ENCODE measurements at regions not wholly inside any gene's neighbourhood (a gene's known extent, or its start where the extent isn't known, plus 50 kb on each side); places are given as distances from the start of the nearest gene placed in this dataset.
"Not testable (repeated sequence)": the region's sequence is repeated elsewhere in the genome, so short reads cannot be mapped to it uniquely, and the experiment has no call there.

- peaks cover 17% of the 10 kb centered on the region for H3K9me3 Mint-ChIP-seq
- DNase-seq, result no peak
- no peak overlapping the region for H3K4me3 Mint-ChIP-seq
- H3K36me3 Mint-ChIP-seq (ENCODE audit: insufficient read depth), result no peaks in the 10 kb centered on the region
- no peaks in the 10 kb centered on the region for H3K27me3 Mint-ChIP-seq (ENCODE audit: low read depth)
- H3K4me1 Mint-ChIP-seq (ENCODE audit: low read depth), result no peaks in the 10 kb centered on the region
- ATAC-seq, result no peak
These were observed 866.3 kb upstream of the GBE1 start for GRCh38 chr3:82627733-82628132.

GRCh38 chr3:82620744-82621143 lies 859.3 kb upstream of the GBE1 start:
- not testable (repeated sequence) for ATAC-seq; H3K27me3 Mint-ChIP-seq (ENCODE audit: low read depth); H3K36me3 Mint-ChIP-seq (ENCODE audit: insufficient read depth); H3K4me1 Mint-ChIP-seq (ENCODE audit: low read depth); H3K4me3 Mint-ChIP-seq; DNase-seq
- H3K9me3 Mint-ChIP-seq, result peaks cover 27% of the 10 kb centered on the region

GRCh38 chr3:82618594-82618993 lies 857.1 kb upstream of the GBE1 start:
- ATAC-seq (no peak), DNase-seq (no peak)
- Mint-ChIP-seq H3K36me3 (ENCODE audit: insufficient read depth) (peaks cover 2% of the 10 kb centered on the region), H3K4me3 (no peak overlapping the region), H3K9me3 (peaks cover 28% of the 10 kb centered on the region), H3K4me1 (ENCODE audit: low read depth) (no peaks in the 10 kb centered on the region), H3K27me3 (ENCODE audit: low read depth) (no peaks in the 10 kb centered on the region)

GRCh38 chr3:82610236-82610635 lies 848.8 kb upstream of the GBE1 start:
- no peaks in the 10 kb centered on the region for H3K4me1 Mint-ChIP-seq (ENCODE audit: low read depth)
- H3K36me3 Mint-ChIP-seq (ENCODE audit: insufficient read depth), result no peaks in the 10 kb centered on the region

GRCh38 chr3:82607391-82607790 lies 845.9 kb upstream of the GBE1 start:
- ATAC-seq (no peak), DNase-seq (no peak)

More at GRCh38 chr3:82610236-82610635, 848.8 kb upstream of the GBE1 start:
- DNase-seq (no peak), ATAC-seq (no peak)
- H3K4me3 Mint-ChIP-seq, result no peak overlapping the region
- peaks cover 26% of the 10 kb centered on the region for H3K9me3 Mint-ChIP-seq
- H3K27me3 Mint-ChIP-seq (ENCODE audit: low read depth), result no peaks in the 10 kb centered on the region

GRCh38 chr3:82596805-82597204 lies 835.4 kb upstream of the GBE1 start:
- no peak overlapping the region for H3K4me3 Mint-ChIP-seq
- DNase-seq (no peak), ATAC-seq (no peak)
- H3K9me3 Mint-ChIP-seq, result peaks cover 35% of the 10 kb centered on the region
- H3K4me1 Mint-ChIP-seq (ENCODE audit: low read depth), result no peaks in the 10 kb centered on the region
- no peaks in the 10 kb centered on the region for H3K27me3 Mint-ChIP-seq (ENCODE audit: low read depth)
- no peaks in the 10 kb centered on the region for H3K36me3 Mint-ChIP-seq (ENCODE audit: insufficient read depth)

More at GRCh38 chr3:82607391-82607790, 845.9 kb upstream of the GBE1 start:
- H3K4me3 Mint-ChIP-seq, result no peak overlapping the region
- H3K27me3 Mint-ChIP-seq (ENCODE audit: low read depth), result no peaks in the 10 kb centered on the region
- no peaks in the 10 kb centered on the region for H3K36me3 Mint-ChIP-seq (ENCODE audit: insufficient read depth)
- no peaks in the 10 kb centered on the region for H3K4me1 Mint-ChIP-seq (ENCODE audit: low read depth)
- peaks cover 16% of the 10 kb centered on the region for H3K9me3 Mint-ChIP-seq

- no peak for ATAC-seq
- H3K9me3 Mint-ChIP-seq, result peaks cover 35% of the 10 kb centered on the region
- no peaks in the 10 kb centered on the region for H3K27me3 Mint-ChIP-seq (ENCODE audit: low read depth)
- H3K4me3 Mint-ChIP-seq, result no peak overlapping the region
- no peak for DNase-seq
- H3K36me3 Mint-ChIP-seq (ENCODE audit: insufficient read depth), result no peaks in the 10 kb centered on the region
- no peaks in the 10 kb centered on the region for H3K4me1 Mint-ChIP-seq (ENCODE audit: low read depth)
These were observed 834.1 kb upstream of the GBE1 start for GRCh38 chr3:82595530-82595929.

- Mint-ChIP-seq H3K4me3 (no peak overlapping the region), H3K4me1 (ENCODE audit: low read depth) (no peaks in the 10 kb centered on the region), H3K36me3 (ENCODE audit: insufficient read depth) (no peaks in the 10 kb centered on the region), H3K9me3 (peaks cover 4% of the 10 kb centered on the region), H3K27me3 (ENCODE audit: low read depth) (no peaks in the 10 kb centered on the region)
- DNase-seq (no peak), ATAC-seq (no peak)
These were observed 825.7 kb upstream of the GBE1 start for GRCh38 chr3:82587174-82587573.

- no peak for DNase-seq
- Mint-ChIP-seq H3K27me3 (ENCODE audit: low read depth) (no peaks in the 10 kb centered on the region), H3K9me3 (no peaks in the 10 kb centered on the region), H3K36me3 (ENCODE audit: insufficient read depth) (no peaks in the 10 kb centered on the region), H3K4me1 (ENCODE audit: low read depth) (no peaks in the 10 kb centered on the region), H3K4me3 (no peak overlapping the region)
- ATAC-seq, result no peak
These were observed 825.0 kb upstream of the GBE1 start for GRCh38 chr3:82586414-82586813.

GRCh38 chr3:82586002-82586401 lies 824.6 kb upstream of the GBE1 start:
- not testable (repeated sequence) for H3K9me3 Mint-ChIP-seq; H3K36me3 Mint-ChIP-seq (ENCODE audit: insufficient read depth); H3K4me1 Mint-ChIP-seq (ENCODE audit: low read depth); DNase-seq; H3K27me3 Mint-ChIP-seq (ENCODE audit: low read depth); H3K4me3 Mint-ChIP-seq; ATAC-seq

GRCh38 chr3:82585591-82585990 lies 824.1 kb upstream of the GBE1 start:
- DNase-seq; H3K36me3 Mint-ChIP-seq (ENCODE audit: insufficient read depth); ATAC-seq; H3K4me3 Mint-ChIP-seq; H3K4me1 Mint-ChIP-seq (ENCODE audit: low read depth); H3K27me3 Mint-ChIP-seq (ENCODE audit: low read depth); H3K9me3 Mint-ChIP-seq: not testable (repeated sequence)

- DNase-seq, H3K9me3 Mint-ChIP-seq, ATAC-seq: not testable (repeated sequence)
These were observed 823.4 kb upstream of the GBE1 start for GRCh38 chr3:82584861-82585260.

GRCh38 chr3:82584415-82584814 lies 823.0 kb upstream of the GBE1 start:
- not testable (repeated sequence) for H3K36me3 Mint-ChIP-seq (ENCODE audit: insufficient read depth); DNase-seq; H3K4me1 Mint-ChIP-seq (ENCODE audit: low read depth); H3K27me3 Mint-ChIP-seq (ENCODE audit: low read depth); H3K4me3 Mint-ChIP-seq; ATAC-seq; H3K9me3 Mint-ChIP-seq

More at GRCh38 chr3:82584861-82585260, 823.4 kb upstream of the GBE1 start:
- not testable (repeated sequence) for H3K4me1 Mint-ChIP-seq (ENCODE audit: low read depth); H3K36me3 Mint-ChIP-seq (ENCODE audit: insufficient read depth); H3K27me3 Mint-ChIP-seq (ENCODE audit: low read depth); H3K4me3 Mint-ChIP-seq

- no peaks in the 10 kb centered on the region for H3K27me3 Mint-ChIP-seq (ENCODE audit: low read depth)
- ATAC-seq (no peak), DNase-seq (no peak)
- no peak overlapping the region for H3K4me3 Mint-ChIP-seq
- H3K36me3 Mint-ChIP-seq (ENCODE audit: insufficient read depth), result no peaks in the 10 kb centered on the region
- H3K4me1 Mint-ChIP-seq (ENCODE audit: low read depth), result no peaks in the 10 kb centered on the region
- H3K9me3 Mint-ChIP-seq, result no peaks in the 10 kb centered on the region
These were observed 819.9 kb upstream of the GBE1 start for GRCh38 chr3:82581350-82581749.

GRCh38 chr3:82572721-82573120 lies 811.3 kb upstream of the GBE1 start:
- ATAC-seq (no peak), DNase-seq (no peak)
- H3K9me3 Mint-ChIP-seq, result peaks cover 4% of the 10 kb centered on the region
- no peaks in the 10 kb centered on the region for H3K27me3 Mint-ChIP-seq (ENCODE audit: low read depth)
- H3K36me3 Mint-ChIP-seq (ENCODE audit: insufficient read depth), result no peaks in the 10 kb centered on the region
- no peak overlapping the region for H3K4me3 Mint-ChIP-seq
- H3K4me1 Mint-ChIP-seq (ENCODE audit: low read depth), result no peaks in the 10 kb centered on the region

- DNase-seq, result no peak
- Mint-ChIP-seq H3K4me1 (ENCODE audit: low read depth) (no peaks in the 10 kb centered on the region), H3K9me3 (peaks cover 4% of the 10 kb centered on the region), H3K36me3 (ENCODE audit: insufficient read depth) (no peaks in the 10 kb centered on the region), H3K4me3 (no peak overlapping the region), H3K27me3 (ENCODE audit: low read depth) (no peaks in the 10 kb centered on the region)
- no peak for ATAC-seq
These were observed 807.4 kb upstream of the GBE1 start for GRCh38 chr3:82568776-82569338.

All from activated T-cell treated with anti-CD3 and anti-CD28 coated beads, Interleukin-2, amount 50 U/mL, for 4 hours (primary cell).